HCT116 (cell line): ENCODE measurements at regions not wholly inside any gene's neighbourhood (a gene's known extent, or its start where the extent isn't known, plus 50 kb on each side); places are given as distances from the start of the nearest gene placed in this dataset.

Experiments
- ATAC-seq: fragments of 200-7000 bp; cut with Tn5 transposase; 2 replicates; pipeline ENCODE4 v1.9.1; 2020; ENCODE audit warnings: mild to moderate bottlenecking, moderate library complexity
- BruUV-seq: library from RNA; stranded (reverse); fragments of 400-500 nt; replicated peaks from 2 replicates; lab custom pipeline; 2021; lab: Mats Ljungman, UMichigan
- CTCF ChIA-PET: fragments of 300-600 bp; sonication (Branson Sonifier 250); formaldehyde crosslinking; loops from one replicate; lab custom pipeline; 2021; ENCODE audit warnings: antibody characterized with exemption; lab: Charles Lee
- POLR2A ChIA-PET: fragments of 300-600, 350-600 bp; sonication (Branson Sonifier 250); formaldehyde crosslinking; loops from one replicate; lab custom pipeline; 2021; ENCODE audit warnings: antibody characterized with exemption; lab: Charles Lee
- RAD21 ChIA-PET, 2 experiments: fragments of 300-600 bp; sonication (Branson Sonifier 250); formaldehyde crosslinking; loops; one replicate each; lab custom pipeline; 2023; ENCODE audit warnings: low total read pairs in 2 of 2; ENCODE audit not compliant: uncharacterized antibody in 2 of 2, unreplicated experiment in 2 of 2, low non-redundant PET in 1 of 2; lab: Charles Lee
- DNase-seq: peaks from one replicate; pipeline ENCODE4 v3.0.0-alpha.2; 2010; ENCODE audit warnings: low read depth, low spot score
- H2AFZ ChIP-seq: fragments of 200-600 bp; shearing (Covaris generic), sonication (generic); 2 replicates; pipeline ENCODE4 v1.6.1; 2017; ENCODE audit warnings: low read depth, mixed run types, mixed read lengths, antibody characterized with exemption, low read length; ENCODE audit not compliant: poor library complexity, severe bottlenecking
- H3K27ac ChIP-seq: 2 replicates; pipeline ENCODE4 v1.5.1; 2012; ENCODE audit warnings: low read depth, low read length
- H3K27me3 ChIP-seq: fragments of 200-600 bp; sonication (generic); 2 replicates; pipeline ENCODE4 v1.6.1; 2016; ENCODE audit warnings: mixed run types, low read length, mixed read lengths; ENCODE audit not compliant: insufficient read depth
- H3K36me3 ChIP-seq, 2 experiments: fragments of 200-500 bp in 1 of 2; fragments of 200-600 bp in 1 of 2; sonication (Bioruptor generic) in 1 of 2; sonication (generic) in 1 of 2; 2 replicates each; pipeline versions ENCODE4 v1.5.1 to v1.6.1; 2014 to 2016; ENCODE audit warnings: low read length in 2 of 2, inconsistent platforms in 1 of 2, mixed read lengths in 1 of 2, mixed run types in 1 of 2; ENCODE audit not compliant: insufficient read depth in 2 of 2, control insufficient read depth in 1 of 2
- H3K4me1 ChIP-seq, 2 experiments: fragments of 200-600 bp in 1 of 2; sonication (generic) in 1 of 2; 2 replicates each; pipeline versions ENCODE4 v1.5.1 to v1.6.1; 2012 to 2017; ENCODE audit warnings: low read length in 2 of 2, inconsistent platforms in 1 of 2, mild to moderate bottlenecking in 1 of 2, mixed read lengths in 1 of 2, mixed run types in 1 of 2, moderate library complexity in 1 of 2; ENCODE audit not compliant: insufficient read depth in 2 of 2, control insufficient read depth in 1 of 2
- H3K4me2 ChIP-seq: fragments of 200-600 bp; sonication (generic); 2 replicates; pipeline ENCODE4 v1.6.1; 2017; ENCODE audit warnings: mixed run types, low read length, mixed read lengths
- H3K4me3 ChIP-seq, 2 experiments: fragments of 200-600 bp in 1 of 2; sonication (generic) in 1 of 2; replicated peaks in 1 of 2; 2 replicates each; pipeline ENCODE4 v1.5.1; 2011 to 2016; ENCODE audit warnings: low read length in 2 of 2, control low read depth in 1 of 2, low read depth in 1 of 2, mild to moderate bottlenecking in 1 of 2, mixed read lengths in 1 of 2, mixed run types in 1 of 2
- H3K79me2 ChIP-seq: fragments of 200-600 bp; sonication (generic); 2 replicates; pipeline ENCODE4 v1.6.1; 2017; ENCODE audit warnings: mild to moderate bottlenecking, mixed run types, low read length, moderate library complexity, mixed read lengths; ENCODE audit not compliant: insufficient read depth
- H3K9ac ChIP-seq: fragments of 200-600 bp; sonication (generic); 2 replicates; pipeline ENCODE4 v1.6.1; 2016; ENCODE audit warnings: low read length, mixed read lengths
- H3K9me2 ChIP-seq: fragments of 200-600 bp; sonication (generic), shearing (Covaris generic); 2 replicates; pipeline ENCODE4 v1.6.1; 2017; ENCODE audit warnings: mixed run types, mild to moderate bottlenecking, moderate library complexity; ENCODE audit not compliant: insufficient read depth
- H3K9me3 ChIP-seq, 2 experiments: fragments of 200-500 bp in 1 of 2; fragments of 200-600 bp in 1 of 2; sonication (Bioruptor generic) in 1 of 2; sonication (generic) in 1 of 2; 2 replicates each; pipeline ENCODE4 v1.6.1; 2014 to 2017; ENCODE audit warnings: low read length in 2 of 2, mixed read lengths in 2 of 2, inconsistent platforms in 1 of 2, low read depth in 1 of 2, mild to moderate bottlenecking in 1 of 2, mixed run types in 1 of 2, moderate library complexity in 1 of 2; ENCODE audit not compliant: control insufficient read depth in 1 of 2, insufficient read depth in 1 of 2
- H4K20me1 ChIP-seq: fragments of 200-600 bp; sonication (generic), shearing (Covaris generic); 2 replicates; pipeline ENCODE4 v1.6.1; 2017; ENCODE audit warnings: mixed run types, mild to moderate bottlenecking, moderate library complexity; ENCODE audit not compliant: insufficient read depth
- ATF3 ChIP-seq: IDR thresholded peaks from 2 replicates; pipeline ENCODE4 v1.6.1; 2012
- CTCF ChIP-seq, 3 experiments: fragments of 200-600 bp in 1 of 3; sonication (generic) in 1 of 3; IDR thresholded peaks in 2 of 3; conservative IDR thresholded peaks in 1 of 3; 2 replicates each; pipeline ENCODE4 v1.5.1; 2012 to 2017; ENCODE audit warnings: low read depth in 2 of 3, low read length in 2 of 3, antibody characterized with exemption in 1 of 3, borderline replicate concordance in 1 of 3, control low read depth in 1 of 3, mild to moderate bottlenecking in 1 of 3, mixed read lengths in 1 of 3, mixed run types in 1 of 3, moderate library complexity in 1 of 3; ENCODE audit not compliant: insufficient read depth in 1 of 3
- POLR2A ChIP-seq: IDR thresholded peaks from 2 replicates; pipeline ENCODE4 v1.7.0; 2011; ENCODE audit warnings: borderline replicate concordance; ENCODE audit not compliant: insufficient read depth, insufficient read length; ENCODE audit errors: extremely low read depth
- RAD21 ChIP-seq: IDR thresholded peaks from 2 replicates; pipeline ENCODE4 v1.6.1; 2012; ENCODE audit warnings: low read depth, mild to moderate bottlenecking
- SP1 ChIP-seq: IDR thresholded peaks from 2 replicates; pipeline ENCODE4 v1.6.1; 2012; ENCODE audit warnings: low read depth
- YY1 ChIP-seq: IDR thresholded peaks from 2 replicates; pipeline ENCODE4 v1.6.1; 2011; ENCODE audit warnings: low read length, low read depth, moderate library complexity, mild to moderate bottlenecking; ENCODE audit not compliant: insufficient replicate concordance; ENCODE audit errors: extremely low read depth
- ZNF274 ChIP-seq: fragments of 200-500 bp; sonication (Bioruptor generic); IDR thresholded peaks from 2 replicates; pipeline ENCODE4 v1.6.1; 2014; ENCODE audit warnings: mild to moderate bottlenecking, low read depth, low read length, inconsistent platforms
- intact Hi-C: fragments of 100-400 bp; cut with micrococcal nuclease; formaldehyde crosslinking; loops from 2 replicates; pipeline ENCODE4 v1.10.0; 2022

- Histone ChIP-seq H3K9ac (no peak overlapping the region), H3K4me3 (no peak overlapping the region), H3K27me3 (no peaks in the 10 kb centered on the region), H3K4me2 (no peak overlapping the region), H2AFZ (no peak overlapping the region), H4K20me1 (no peaks in the 10 kb centered on the region), H3K79me2 (no peaks in the 10 kb centered on the region), H3K4me1 (no peaks in the 10 kb centered on the region), H3K9me3 (no peaks in the 10 kb centered on the region), H3K36me3 (no peaks in the 10 kb centered on the region), H3K9me2 (no peaks in the 10 kb centered on the region)
- no TSS peak for BruUV-seq
- intact Hi-C loops = no loop called here
- ChIA-PET CTCF (interaction anchor here (4.7 kb wide), 1 partner anchor 12 kb away, joined by 70 read pairs; no protein-coding TSS in a partner anchor), POLR2A (interaction anchor here (0.7 kb wide), 1 partner anchor 14 kb away, joined by 3 read pairs; no protein-coding TSS in a partner anchor), RAD21 (no interaction called here)
- no peak for ATAC-seq
- TF ChIP-seq POLR2A (no peak), ZNF274 (no peak), ATF3 (no peak), SP1 (no peak), YY1 (no peak), RAD21 (no peak), CTCF (IDR thresholded peaks at IDR 0.05 in 2 of 3, conservative IDR thresholded peaks at IDR 0.05 in 1 of 3; ENCODE audit: borderline replicate concordance in 1 of 3, insufficient read depth in 1 of 3, low read depth in 2 of 3, low read length in 2 of 3) (no peak)
- TF ChIP-seq, all 23 proteins: peak for 0
- no peak overlapping the region for H3K27ac ChIP-seq
- DNase-seq = no peak
Measured at GRCh38 chr14:30284808-30285207, 274.1 kb upstream of the G2E3 start.
